Middle frontal gyrus (tissue), 1 donor: ENCODE measurements at regions not wholly inside any gene's neighbourhood (a gene's known extent, or its start where the extent isn't known, plus 50 kb on each side); places are given as distances from the start of the nearest gene placed in this dataset.
"Not testable (repeated sequence)": the region's sequence is repeated elsewhere in the genome, so short reads cannot be mapped to it uniquely, and the experiment has no call there.

Experiments used
- DNase-seq: peaks from one replicate; pipeline ENCODE4 v3.0.0-alpha.2; 2015; ENCODE audit warnings: low spot score; ENCODE audit errors: extremely low spot score

DNA sequence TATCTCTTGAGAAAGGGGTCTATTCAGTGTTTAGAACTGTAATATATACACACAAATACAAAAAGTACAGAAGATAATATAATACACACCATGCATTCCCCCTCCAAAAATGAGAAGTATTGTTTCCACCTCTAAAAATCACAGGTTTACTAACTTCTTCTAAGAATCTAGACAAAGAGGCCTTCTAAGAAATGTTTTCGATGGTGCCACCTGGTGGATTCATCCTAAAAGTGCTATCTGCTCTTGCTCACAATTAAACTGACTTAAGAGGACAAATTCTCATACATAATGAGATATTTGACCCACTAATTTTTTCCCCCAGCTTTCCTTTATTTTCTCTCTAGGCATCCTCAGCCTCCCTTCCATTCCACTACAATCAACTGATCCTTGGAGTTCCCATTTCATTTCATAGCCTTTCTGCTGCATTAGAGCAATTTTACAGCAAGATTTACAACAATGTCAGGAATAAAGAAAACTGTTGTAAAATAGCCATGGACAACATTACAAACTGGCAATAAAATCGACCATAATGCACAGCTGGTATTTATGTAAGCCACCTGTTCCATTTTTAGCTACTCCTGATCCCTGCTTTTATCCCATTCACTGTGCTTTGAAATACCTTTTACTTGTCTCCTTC is 124.6 kb downstream of the ARRDC4 start:
- DNase-seq: peak; percentile 50

DNA sequence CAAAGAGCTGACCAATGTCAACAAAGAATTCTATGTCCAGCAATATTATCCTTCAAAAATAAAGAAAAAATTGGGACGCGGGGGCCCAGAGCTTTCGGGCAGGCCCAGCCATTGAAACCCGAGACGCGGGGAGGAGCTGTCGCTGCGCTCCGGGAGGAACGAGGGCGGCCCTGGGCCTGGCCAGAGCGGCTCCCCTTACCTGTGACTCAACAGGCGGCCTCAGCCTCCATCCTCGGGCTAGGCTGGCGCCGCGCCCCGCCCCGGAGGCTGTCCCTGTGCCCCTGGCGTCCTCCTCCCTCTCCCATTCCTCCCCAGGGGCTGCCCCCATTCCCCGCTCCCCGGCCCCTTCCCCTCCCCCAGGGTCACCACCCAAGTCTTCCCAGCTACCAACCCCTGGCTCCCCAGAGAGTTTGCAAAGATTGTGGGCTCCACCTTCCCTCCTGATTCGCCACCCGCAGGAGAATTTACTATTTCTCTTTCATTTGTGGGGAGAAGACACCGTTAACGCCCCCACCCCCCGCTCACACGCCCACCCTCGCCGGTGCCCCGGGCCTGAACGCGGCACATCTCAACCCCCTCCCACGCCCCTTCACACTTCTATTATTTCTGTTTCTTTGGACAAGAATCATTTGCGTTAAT is 127.9 kb downstream of the ARRDC4 start:
- not testable (repeated sequence) for DNase-seq

DNA sequence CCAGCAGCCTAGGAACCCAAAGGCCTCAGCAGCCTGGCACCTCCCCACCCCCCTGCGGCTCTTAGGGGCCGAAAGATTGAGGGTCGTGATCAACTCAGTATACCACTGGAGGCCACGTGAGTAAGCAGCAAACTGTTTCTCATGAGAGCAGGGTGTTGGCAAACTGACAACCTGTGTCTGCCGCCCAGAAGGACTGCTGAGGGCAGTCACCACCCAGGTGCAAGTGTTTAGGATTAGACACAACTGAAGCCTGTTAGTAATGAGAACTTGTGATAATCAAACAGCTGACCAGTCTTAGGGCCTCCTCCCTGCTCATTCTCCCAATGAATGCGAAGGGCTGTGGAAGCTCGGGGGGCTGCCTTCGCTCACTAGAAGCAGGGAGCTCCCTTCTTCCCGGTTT is 128.8 kb downstream of the ARRDC4 start:
- DNase-seq: not testable (repeated sequence)

DNA sequence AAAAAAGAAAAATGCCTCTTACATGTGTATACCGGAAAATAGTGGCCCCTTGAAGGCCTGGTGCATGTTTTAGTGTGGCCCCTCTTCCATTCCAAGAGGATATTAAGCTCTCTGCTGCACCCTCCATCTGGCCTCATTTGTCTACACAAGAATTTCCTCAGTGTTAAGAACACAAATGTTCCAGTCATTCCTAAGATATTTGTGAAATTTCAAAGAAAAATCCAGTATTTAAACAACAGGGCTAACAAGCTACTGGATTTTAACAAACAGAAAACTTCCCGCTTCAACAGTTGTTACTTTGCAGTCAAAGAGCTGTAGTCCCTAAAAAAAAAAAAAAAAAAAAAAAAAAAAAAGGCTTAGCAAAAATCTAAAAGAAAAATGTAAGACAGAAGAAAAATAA is 137.5 kb downstream of the ARRDC4 start:
- not testable (repeated sequence) for DNase-seq

DNA sequence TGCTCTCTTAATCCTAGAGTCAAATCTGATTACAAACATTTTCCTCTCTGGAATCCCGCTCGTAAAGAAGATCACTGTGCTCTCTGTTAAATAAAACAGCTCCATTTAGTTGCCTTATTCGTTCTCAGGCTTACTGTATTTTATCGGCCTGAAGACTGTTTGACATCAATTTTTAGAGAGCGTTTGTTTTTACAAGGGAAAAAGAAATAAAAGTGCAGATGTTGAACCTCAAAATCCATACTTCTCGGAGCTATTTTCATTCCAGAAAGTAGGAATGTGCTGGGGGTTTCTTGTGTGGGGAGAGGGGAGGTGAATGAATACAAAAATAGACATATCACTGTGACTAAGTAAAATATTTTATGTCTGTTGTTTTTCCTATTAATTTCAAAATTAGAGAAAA is 140.1 kb downstream of the ARRDC4 start:
- DNase-seq: not testable (repeated sequence)

DNA sequence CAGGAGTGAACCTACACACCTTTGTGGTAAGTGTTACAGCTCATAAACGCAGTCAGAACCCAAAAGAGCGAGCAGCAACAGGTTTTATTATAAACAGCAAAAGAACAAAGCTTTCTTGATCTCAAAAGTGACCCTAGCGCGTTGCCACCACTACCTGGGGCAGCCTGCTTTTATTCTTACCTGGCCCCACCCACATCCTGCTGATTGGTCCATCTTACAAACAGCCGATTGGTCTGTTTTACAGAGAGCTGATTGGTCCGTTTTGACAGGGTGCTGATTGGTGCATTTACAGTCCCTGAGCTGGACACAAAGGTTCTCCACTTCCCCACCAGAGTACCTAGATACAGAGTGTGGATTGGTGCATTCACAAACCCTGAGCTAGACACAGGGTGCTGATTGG is 143.1 kb downstream of the ARRDC4 start:
- no peak for DNase-seq

DNA sequence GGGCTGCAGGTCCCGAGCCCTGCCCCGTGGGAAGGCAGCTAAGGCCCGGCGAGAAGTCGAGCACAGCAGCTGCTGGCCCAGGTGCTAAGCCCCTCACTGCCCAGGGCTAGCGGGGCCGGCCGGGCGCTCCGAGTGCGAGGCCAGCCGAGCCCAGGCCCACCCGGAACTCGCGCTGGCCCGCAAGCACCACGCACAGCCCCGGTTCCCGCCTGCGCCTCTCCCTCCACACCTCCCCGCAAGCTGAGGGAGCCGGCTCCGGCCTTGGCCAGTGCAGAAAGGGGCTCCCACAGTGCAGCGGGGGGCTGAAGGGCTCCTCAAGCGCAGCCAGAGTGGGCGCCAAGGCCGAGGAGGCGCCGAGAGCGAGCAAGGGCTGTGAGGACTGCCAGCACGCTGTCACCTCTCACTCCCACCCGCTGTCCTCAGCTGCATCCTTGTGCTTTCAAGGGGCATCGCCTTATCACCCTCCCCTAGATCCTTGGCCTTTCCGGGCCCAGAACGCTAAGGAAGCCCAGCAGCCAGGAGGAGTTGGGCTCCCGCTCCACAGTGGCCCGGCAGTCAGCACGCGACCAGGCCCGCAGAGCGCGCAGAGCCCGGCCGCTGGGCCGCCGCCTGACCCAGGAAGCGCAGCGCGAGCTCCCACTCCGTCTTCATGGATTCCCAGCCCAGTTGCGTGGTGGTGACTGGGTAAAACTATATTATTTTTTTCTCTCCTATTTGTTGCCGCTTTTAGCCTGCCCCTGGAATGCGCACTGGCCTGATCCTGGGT is 144.1 kb downstream of the ARRDC4 start:
- DNase-seq: not testable (repeated sequence)

DNA sequence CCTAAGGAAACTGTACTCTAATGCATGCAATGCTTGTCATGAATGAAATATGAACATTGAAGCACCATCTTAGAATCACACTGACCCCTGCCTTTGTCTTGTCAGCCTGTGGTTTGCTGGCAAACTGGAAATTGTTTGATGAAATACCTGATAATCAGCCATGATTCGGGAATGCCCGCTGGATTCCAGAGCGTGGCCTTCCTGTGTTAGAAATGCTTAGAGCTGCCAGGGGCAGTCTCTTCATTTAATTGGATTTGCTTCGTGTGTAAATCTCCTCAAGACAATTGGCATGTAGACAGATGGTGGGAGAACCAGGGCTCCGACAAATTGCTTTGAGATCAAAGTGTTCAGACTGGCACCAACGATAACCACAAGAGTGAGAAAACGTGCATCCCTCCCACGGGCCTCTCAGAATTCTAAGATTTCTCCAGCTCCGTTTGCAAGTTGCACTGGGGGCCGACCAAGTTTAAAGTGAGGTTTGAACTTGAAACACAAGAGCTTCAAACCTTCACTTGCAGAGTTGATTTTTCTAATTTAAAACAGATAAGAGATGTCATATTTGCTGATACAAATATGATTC is 146.2 kb downstream of the ARRDC4 start:
- DNase-seq: not testable (repeated sequence)

DNA sequence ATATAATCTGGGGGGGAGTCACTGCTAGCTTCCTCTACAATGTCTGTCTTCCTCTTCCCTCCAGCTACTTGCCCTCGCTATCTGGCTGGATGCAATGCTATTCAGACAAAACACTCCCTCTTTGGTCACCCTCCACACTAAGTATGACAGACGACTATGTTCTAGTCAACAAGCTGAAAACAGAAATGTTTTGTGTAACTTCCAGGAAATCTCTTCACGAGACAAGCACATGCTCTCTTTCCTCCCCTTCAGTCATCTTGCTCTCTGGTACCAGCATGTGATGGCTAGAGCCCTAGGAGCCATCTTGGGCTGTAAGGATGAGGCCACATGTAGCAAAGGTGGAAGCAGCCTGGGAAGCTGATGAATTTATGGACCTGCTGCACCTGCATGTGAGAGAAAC is 151.3 kb downstream of the ARRDC4 start:
- DNase-seq: no peak

DNA sequence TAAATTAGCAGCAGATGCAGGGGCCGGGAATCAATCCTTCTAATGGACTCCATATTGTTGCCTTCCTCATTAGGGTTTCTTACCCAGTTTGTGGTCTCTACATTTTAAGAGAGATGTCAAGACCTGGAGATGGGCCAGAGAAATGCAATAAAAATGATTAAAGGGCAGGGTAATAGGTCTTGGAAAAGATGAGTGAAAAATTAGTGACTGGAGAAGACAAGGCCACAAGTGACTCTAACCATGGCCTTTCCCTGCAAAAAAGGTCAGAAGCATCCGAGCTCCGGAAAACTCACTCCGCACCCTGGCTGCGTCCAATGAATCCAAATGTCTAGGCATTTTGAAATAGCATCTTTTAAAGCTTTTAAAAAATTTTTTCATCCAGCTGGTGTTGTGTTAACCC is 152.8 kb downstream of the ARRDC4 start:
- DNase-seq: no peak

DNA sequence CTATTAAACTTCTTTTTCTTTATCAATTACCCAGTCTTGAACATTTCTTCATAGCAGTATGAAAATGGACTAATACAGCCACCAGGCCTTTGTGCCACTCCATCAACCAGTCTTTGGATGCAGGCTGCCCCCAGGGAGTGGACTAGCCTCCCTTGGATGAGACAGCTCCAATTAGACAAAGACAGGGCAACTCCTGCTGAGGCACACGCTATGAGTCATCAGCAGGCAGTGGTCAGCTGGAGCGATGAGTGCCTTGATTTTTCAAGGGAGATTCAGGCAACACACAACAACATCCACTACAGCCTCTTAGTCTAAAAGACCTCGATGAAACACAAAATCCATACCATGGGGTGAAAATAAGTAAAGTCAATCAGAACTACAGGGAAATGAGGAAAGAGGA is 160.1 kb downstream of the ARRDC4 start:
- DNase-seq: no peak

DNA sequence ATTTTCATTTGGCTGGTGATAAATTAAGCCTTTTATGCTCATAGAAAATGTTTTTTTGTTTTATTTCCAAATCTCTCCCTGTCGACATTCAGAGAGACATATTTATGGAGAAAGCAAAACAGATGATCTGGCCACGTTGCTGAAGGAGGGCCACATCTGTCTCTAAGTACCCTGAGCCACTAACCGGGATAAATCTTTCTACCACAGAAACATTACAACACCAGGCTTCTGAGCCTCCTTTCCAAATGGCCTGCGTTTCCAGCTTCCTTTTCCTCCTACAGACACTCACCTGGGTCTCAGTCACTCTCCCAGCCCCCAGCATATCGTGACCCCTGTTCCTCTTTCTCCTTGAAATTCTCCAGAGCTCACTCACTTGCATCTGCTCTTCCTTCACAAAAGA is 161.0 kb downstream of the ARRDC4 start:
- DNase-seq: no peak

DNA sequence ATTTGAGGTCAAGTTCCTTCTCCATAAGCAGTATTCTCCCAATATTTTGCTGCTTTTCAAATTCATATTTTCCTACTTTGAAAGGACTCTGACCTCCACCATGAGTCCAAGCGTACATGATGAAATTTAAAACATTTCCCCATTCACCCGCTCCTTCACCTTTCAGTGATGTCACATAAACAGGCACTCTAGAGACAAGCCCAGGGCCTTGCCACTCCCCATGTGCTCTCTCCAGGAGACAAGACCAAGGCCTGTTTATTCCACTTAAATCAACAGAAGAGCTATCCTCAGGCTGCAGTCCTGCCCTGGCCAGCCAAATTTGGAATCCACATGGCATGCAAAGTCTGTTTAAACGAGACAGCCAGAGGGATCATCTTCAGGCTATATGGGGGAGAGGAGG is 161.5 kb downstream of the ARRDC4 start:
- DNase-seq: no peak

DNA sequence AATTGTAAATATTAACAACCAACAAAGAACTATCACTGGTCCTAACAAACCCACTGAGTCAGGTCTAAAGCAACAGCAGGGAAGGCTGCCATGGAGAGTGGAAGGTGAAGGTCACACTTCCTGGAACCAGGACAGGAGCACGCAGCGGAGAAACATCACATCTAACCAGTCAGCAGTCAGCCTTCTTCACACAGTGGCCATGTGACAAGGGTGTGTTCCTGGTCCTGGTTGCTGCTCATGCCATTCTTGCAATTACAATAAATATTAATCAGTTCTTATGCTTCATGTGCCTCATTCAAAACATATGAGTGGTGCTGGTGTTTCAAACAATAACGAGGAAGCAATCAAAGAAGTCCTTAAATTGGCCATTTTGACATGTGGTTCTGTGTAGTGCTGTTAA is 162.8 kb downstream of the ARRDC4 start:
- DNase-seq: no peak

DNA sequence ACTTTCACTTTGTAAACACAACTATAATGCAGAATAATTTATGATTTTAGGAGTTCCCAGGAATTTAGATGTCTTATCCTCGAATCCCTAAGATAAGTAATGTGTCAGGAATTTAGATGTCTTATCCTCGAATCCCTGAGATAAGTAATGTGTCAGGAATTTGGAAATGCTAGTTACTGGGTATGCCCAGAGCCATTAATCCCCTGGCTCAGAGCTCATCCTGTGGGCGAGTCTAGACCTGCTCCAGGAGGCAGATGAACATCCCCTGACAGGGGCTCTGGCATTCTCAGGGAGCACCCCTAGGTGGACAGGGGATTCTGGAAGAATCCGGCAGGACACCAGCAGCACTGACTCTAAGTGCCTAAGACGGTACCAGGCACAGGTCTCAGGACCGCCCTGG is 163.3 kb downstream of the ARRDC4 start:
- no peak for DNase-seq

DNA sequence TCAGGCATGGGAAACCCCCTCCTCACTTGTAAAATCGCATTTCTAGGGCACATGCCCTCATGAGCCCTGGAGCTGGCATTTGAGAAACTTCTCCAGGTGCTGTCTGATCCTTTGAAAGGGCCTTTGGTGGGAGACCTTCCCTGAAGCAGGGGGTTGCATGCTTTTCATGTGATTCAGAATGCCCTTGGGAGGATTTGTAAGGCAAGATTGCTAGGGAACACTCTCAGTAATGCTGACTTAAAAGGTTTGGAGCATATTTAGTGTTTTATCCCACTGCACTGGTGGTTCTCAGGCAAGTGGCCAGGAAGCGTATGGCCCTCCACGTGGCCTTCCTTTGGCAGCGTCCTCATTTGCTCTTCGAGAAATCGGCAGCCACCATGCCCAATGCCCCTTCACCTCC is 164.1 kb downstream of the ARRDC4 start:
- no peak for DNase-seq

DNA sequence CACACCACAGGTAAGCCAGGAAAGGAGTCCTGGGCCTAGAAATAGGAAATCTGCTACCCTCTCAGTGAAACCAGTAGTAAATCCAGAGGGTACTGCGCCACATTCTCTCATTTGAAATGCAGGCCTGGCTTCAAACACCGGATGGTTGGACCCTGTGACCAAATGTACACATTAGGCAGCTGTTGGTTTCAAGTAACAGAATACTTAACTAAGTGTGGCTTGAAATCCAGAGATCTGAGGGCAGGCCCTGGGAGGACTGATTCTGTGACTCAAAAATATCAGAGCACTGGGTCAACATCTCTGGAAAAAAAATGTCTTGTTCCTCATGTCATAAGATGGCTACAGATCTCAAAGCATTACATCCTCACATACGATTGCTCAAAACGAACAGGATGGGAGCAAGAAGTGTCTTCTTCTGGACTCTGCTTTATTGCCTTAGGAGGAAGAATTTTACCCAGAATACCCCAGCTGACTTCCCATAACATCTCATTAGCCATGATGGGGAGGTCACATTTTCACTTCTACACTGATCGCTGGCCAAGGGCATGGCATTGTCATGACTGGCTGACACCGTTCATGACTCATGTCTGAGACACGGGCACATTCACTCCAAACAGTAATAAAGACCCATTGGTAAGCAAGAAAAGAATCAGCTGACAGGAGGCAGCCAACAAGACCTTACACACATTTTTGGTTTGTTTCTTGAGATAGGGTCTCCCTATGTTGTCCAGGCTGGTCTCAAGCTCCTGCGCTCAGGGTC is 166.0 kb downstream of the ARRDC4 start:
- DNase-seq: no peak

DNA sequence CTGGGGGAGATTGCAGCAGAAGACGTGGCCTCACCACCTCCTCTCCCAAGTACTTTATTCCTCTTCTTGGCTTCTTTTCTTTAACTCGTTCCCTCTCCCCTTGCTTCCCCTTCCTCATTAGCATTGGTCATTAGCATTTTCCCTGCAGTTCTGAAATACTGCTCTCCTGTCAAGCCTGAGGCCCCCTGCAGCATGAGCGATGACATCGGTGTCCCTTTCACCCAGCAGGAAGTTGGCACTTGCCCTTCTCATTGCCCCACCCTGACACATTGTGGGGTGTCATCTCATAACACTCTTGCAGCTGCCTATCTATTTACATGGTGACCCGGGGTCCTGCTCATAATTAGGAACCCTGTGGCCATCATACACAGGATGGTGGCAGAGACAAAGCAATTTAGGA is 167.1 kb downstream of the ARRDC4 start:
- DNase-seq: no peak

DNA sequence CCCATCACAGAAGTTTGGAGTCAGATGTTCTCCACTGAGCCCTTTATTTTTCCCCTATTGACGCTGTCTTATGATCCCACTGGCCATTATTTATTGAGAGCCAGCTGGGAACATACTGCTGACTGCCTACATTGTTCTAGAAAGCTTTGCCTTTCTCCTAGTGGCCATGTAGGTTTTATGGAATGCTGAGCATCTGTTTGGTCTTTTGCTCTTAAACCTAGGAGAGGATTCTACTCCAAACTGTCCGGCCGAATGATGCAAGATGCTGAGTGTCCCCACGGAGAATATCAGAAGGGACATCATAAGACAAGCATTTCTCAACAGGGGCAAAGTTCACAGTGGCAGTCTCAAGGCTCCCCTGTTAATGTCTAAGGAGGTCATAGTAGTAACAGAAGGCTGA is 171.4 kb downstream of the ARRDC4 start:
- no peak for DNase-seq

DNA sequence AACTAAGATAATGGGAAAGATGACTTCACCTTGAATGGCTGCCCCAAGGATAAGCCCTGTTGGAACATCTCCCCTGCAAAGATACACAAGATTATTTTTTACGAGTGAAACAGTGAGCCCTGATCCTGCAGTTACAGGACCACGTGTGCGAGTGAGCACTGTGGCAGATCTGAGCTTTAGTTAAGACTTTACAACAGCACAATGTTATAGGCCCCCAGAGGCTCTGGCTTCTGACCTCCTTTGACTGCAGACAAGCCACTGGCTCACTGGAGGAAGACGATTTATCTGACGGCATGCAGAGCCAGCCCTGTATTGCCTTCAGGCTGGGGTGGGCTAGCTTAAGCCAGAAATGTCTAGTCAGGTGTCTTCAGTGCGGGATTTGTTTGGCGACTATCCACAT is 174.4 kb downstream of the ARRDC4 start:
- no peak for DNase-seq

DNA sequence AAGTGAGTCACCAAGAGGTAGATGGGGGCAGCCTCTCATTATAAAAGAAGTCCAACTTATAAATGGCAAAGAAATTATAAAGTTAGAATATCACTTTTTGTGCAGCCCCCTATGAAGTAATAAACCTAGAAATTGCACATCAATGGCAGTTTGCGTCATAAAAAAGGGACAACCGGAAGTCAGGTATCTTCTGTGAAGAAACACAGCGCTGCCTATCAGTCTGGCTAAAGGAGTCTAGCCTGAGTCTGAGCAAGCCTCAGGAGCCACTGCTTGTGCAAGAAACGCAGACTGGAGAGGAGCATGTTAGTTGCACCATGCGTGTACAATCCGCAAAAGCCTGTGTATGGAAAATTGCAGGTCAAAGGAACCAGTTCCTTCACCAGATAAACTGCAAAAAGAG is 178.4 kb downstream of the ARRDC4 start:
- DNase-seq: no peak

DNA sequence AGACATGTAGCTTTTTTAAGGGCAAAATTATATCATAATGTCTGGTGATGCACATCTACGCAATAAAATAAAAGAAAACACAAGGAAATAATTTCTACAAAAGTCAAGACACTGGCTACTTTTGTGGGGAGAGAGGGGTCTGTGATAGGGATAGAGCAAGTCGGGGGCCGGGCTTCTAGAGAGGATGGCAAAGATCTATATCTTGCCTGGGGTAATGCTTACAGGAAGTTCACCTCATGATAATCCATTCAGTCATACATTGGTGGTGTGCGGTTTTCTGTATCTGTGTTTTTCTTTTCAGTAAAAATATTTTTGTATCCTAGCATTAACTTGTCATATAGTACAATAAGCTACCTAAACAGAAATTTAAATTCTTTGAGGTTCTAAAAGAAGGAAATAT is 178.8 kb downstream of the ARRDC4 start:
- no peak for DNase-seq
